ENCODE measurements at regions not wholly inside any gene's neighbourhood (a gene's known extent, or its start where the extent isn't known, plus 50 kb on each side); places are given as distances from the start of the nearest gene placed in this dataset.
"Not testable (repeated sequence)": the region's sequence is repeated elsewhere in the genome, so short reads cannot be mapped to it uniquely, and the experiment has no call there.

DNA sequence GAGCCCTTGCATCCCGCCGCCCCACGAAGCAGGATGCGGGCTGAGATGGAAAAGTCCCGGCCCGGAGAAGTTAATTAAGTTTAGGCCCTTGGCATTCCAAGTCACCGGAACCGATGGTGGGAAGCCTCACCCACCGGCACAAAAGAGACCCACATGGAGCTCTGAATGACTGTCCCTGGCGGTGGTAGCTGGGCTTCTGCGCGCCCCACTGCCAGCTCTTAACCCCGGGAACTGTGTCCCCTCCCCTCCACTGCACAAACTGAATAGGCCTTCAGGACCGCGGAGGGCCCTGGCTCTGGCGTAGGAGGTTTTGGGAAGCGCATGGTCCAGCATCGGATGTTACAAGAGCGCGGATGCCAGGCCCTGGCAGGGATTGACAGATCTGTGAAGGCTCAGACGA, 291.1 kb upstream of the TUT7 start:
- DNase-seq: no peak

DNA sequence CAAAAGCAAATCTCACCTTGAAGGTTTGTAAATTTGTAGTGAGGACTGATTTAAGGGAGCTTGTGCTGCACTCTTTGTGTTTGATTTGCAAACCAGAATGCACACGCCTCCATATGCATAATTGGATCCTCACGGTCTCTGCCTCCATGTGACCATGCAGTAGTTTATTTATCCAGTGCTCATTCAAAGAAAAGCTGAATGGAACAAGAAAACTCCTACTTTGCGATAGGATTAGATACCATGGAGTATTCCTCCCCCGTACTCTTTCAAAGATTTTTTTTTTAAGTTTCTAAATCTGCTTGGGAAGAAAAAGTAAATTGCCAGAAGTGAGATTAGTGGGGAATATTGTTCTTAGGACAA, 290.4 kb upstream of the TUT7 start:
- DNase-seq: no peak

DNA sequence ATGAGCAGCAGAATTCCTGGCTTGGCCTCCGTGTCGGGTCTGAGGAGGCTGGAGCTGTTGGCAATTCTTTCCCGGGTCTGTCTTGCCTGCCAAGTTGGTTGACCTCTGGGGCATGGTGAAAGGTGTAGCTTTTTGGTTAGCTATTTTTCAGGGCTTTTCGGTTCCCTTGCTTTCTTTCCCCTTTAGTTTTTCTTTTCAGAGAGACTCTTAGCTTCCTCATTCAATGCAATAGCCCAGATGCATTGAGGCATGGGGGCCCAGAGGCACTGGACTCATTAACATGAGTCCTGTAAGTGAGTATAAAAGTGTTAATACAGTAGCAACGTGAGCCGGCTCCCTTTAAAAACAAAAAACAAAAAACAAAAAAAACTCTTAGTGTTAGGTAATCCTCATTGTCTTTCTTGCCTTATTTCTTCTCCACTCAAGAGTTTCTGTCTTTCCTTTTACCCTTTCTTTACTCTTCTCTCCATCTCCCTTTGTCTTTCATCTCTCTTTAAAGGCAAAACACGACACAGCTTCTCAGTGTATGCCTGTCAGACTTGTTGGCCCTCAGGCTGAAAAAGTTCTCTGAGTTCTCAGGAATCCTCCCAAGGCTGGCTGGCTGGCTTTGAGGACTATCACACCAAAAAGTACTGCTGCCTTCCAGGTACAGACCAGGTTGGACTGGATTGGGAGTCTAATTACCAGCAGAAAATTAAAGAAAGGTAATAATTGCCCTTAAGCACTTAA, 289.9 kb upstream of the TUT7 start:
- DNase-seq: no peak

DNA sequence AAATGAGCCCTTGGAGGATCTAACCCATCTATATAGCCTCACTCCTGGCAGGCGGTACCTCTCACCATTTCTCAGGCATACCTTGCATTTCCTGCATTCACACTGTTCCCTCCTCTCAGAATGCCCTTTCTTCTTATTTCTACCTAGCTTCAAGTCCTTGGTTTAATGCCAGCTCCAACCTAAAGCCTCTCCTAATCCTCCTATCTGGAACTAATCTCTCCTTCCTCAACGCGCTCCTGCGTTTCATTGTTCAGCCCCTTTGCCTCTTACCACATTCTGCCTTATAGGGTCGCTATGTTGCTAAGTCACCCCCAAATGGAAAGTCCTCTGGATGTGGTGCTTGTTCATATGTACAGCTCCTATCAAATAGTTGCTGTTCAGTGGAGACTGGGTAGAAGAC, 288.5 kb upstream of the TUT7 start:
- no peak for DNase-seq

DNA sequence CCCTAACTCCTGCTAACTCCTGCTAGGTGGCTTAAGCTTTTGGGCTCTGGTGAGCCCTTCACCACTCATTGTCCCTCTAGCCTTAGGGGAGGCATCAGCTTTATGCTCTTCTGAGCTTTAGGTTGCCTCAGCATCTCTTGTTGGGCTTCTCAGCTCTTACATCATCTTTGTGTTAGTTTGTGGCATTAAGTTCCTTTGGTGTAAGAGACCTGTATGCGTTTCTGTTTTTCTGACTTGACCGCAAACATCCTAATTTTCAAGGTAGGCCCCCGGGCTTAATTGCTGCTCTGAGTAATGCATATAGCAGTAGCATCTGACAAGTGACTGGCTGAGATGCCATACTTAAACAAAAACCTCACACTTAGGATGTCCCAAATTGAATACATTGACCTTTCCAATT, 287.8 kb upstream of the TUT7 start:
- no peak for DNase-seq

DNA sequence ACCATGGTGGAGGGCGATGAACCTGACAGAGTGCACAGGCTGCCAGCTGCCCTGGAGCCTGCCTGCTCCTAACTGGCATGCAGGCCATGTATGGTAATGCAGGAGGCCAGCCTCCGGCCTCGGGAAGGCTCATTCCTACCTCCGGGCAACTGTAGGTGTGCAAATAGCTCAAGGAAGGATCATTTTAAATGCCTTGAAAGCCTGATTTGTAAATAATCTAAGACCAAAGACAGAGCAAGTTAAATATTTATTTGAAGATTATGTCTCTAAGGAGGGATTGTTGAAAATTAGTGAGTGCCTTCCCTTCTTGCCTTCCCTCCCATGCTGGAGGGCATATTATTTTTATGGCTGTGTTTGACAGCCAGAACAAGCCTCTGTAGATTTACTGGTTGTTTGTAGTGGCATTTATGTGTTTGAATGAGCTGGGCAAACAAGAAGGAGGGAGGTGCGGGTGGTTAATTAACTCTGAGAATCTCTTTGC, 285.7 kb upstream of the TUT7 start:
- no peak for DNase-seq

DNA sequence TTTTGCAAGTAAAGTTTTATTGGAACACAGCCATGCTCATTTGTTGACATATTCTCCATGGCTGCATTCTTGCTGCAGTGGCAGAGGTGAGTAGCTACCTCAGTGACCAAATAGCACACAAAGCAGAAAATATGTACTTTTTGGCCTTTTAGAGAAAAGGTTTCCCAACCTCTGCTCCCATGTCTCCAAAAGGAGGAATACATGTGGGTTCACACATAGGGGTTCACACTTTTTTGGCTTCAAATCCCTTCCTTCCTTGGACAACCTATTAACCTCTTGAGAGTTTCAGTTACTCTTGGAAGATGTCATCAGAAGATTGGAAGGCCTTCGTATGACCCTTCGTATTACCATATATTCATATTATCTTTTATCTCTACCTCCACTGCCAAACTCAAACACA, 285.1 kb upstream of the TUT7 start:
- no peak for DNase-seq

DNA sequence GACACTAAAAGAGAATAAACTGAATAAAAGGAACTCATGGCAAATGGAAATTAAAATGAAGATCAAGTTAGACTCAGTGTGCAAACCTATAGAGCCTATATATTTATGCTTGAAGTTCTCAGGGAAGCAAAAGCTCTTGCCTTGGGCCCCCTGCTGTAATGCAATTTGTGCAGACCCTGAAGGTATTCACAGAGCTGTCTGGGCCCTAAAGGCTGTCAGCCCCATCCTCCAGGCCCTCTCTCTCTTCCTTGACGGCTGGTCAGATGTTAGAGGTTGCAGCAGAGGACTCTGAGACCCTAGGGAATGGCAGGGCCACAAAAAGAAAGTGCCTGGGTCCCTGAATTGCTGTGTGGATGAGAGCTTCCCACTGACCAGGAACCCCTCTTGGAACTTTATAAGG, 283.9 kb upstream of the TUT7 start:
- no peak for DNase-seq

DNA sequence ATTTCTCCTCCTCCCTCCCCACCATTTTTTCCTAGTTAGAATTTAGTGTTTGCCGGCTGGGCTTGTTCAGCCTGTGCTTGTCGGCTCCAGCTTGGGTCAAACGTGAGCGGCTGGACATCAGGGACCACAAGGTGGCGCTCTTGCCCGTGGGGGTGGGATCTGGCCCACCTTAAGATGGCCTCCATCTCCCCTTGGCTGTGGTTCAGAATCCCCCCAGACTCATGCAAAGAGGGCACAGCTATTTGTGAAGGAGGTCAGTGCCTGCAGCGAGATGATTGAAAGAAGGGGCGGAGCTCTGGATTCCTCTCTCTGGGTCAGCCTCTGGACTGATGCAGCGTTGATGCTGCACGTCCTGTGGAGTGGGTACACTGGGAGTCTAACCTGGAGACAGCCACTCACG, 283.3 kb upstream of the TUT7 start:
- DNase-seq: no peak

DNA sequence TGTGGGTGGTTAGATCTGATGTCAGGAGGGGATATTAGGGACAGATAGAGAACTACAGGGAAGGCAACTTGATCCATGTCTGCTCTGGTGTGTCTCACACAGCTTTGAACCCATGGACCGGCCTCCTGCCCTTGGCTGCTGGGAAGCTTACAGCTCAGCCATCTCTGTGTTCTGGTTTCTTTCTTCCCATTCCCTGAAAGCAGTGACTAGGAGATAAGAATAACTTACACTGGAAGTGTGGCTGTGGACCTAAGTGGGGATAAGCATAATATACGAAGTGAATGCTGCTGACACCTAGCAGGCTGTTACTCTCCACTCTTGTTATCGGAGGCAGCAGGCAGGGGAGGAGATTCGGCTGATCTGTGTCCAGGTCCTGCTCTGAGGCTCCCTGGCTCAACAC, 282.3 kb upstream of the TUT7 start:
- no peak for DNase-seq

DNA sequence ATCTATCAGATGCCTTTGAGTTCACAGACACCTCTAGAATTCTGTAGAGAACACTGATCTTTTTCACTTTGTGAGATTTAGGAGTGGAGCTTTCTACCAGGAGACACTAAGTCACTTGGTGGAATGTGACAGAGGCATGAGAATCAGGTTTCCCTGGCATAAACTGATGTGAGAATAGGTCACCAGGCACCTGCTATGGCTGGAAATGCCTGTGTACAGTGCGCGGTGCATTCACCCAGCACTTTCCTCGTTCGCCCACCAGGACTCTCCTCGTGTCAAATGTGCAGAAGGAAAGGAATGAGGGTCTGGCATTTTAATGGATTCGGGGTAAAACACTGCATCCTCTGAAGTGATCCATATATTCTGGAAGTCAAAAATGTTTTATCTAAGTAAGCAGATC, 281.8 kb upstream of the TUT7 start:
- no peak for DNase-seq

DNA sequence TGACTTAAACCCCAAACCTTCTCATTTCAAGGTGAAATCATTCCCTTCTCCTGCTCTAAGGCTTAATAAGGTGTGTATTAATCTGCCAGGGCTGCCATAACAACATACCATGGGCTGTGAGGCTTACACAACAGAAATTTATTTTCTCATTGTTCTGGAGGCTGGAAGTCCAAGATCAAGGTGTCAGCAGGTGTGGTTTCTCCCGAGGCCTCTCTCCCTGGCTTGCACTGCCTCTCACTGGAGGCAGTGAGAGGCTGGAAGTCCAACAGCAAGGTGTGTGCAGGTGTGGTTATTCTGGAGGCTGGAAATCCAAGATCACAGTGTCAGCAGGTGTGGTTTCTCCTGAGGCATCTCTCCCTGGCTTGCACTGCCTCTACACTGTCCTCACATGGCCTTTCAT, 280.3 kb upstream of the TUT7 start:
- DNase-seq: no peak

DNA sequence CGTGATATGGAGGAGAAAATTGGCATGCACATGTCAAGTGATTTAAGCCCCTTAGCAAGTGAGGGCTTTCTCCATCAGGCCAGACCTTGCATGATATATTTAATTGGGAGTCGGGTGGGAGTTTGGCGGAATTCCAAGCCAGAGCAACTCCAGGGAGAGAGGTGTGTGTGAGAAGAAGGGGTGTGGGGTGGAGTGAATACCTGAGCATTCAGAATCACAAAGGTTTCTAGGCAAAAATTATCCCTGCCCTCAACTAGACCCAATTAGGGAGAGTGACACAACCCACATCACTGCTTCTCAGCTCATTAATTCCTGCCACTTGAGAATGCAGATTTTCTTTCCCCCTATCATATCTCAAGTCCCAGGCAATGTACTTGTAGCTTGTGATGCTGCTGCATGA, 279.7 kb upstream of the TUT7 start:
- no peak for DNase-seq

DNA sequence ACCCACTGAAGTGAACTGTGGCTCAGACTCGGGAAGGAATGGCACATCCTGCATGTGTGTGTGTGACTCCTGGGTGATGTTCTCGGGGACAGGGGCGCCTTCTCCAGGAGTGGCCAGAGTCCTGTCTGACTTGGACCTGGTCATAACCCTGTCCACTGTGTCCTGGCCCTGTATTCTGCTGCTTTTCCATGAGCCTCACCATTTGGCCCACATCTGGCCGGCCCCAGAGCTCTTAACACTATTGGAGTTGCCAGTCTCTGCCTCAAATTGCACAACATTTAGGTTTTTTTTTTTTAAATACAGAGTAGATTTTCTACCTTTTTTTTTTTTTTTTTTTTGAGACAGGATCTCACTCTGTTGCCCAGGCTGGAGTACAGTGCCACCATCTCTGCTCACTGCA, 278.3 kb upstream of the TUT7 start:
- no peak for DNase-seq

DNA sequence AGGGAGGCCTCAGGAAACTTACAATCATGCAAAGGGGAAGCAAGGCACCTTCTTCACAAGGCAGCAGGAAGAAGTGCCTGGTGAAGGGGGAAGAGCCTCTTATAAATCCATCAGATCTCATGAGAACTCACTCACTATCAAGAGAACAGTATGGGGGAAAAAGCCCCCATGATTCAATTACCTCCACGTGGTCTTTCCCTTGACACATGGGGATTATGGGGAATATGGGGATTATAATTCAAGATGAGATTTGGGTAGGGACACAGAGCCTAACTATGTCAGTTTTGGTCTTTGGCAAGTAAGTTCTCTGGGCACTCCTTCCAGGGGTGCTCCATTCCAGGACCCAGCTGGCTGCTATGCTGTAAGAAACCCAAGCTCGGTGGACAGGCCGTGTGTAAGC, 275.3 kb upstream of the TUT7 start:
- DNase-seq: no peak

DNA sequence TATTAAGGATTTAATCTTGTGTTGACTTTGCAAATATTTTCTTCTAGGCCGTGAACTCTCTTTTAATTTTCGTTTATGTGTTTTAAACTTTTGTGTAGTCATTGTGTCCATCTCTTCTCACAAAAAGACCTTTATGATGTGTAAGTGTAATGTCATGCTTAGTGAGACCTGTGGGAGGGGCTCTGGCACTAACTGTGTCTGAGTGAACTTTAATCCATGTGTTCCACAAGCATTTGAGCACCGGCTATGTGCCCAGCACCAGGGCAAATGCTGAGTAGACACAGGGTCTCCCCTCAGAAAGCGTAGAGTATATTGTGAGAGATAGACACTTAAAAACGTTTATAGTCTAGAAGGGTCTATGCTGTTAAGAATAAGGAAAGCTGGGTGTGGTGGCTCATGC, 272.6 kb upstream of the TUT7 start:
- no peak for DNase-seq

DNA sequence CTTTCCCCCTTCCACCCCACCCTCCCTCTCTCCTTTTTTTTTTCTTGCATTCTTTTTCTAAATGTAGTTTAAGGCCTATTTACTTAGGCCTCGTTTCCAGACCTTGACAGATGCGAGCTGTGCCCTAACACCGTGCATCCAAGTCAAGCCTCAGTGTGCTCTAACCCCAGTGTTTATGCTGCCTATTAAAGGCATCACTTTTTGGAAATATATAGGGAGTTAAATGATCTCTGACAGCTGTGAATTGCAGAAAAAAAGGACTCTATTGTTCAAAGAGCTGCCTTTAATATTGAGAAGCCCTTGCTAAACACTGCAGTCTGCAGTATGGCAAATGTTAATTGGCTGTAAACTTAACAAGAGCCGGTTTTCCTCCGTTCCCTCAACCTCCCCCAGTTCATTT, 270.4 kb upstream of the TUT7 start:
- no peak for DNase-seq

DNA sequence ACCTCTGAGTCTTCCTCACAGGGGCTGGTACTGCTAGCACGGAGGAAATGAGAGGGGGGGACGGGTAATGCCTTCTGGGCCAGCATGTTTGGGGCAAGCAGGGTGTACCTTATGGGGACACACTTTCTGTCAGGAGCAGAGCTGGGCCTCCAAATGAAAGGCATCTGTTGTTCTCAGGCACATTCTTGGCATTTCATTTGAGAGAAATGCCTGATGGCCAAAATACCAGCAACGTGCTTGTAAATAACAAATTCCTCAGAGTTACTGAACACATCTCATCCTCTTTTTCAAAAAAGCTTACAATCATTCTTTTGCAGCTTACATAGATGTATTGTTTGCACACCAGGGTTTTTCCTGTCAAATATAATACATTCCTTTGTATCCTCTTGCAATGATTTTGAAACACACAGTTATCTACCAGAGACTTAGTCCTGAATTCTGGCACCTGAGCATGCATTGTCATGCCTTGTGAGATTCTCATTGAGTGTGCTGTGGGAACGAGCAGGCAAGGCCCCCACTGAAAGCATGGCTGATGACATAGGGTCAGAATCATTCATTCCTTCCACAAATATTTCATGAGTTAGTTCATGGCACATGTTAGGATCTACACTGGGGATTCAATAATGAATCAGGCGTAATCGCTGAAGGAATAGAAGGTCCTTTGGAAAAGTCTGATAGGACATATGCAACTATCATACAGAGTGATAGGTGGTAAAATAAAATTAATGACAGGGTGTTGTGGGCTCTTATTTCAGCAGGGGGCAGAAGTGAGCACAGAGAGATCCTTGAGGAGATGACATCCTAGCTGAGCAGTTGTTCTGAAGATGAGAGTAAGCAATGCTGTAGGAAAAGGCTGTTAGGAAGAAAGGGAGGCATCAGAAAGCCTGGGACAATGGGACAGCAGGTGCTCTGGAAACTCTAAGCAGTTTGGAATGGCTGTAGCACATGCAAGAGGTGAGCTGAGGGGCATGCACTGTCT, 260.9 kb upstream of the TUT7 start:
- no peak for DNase-seq

DNA sequence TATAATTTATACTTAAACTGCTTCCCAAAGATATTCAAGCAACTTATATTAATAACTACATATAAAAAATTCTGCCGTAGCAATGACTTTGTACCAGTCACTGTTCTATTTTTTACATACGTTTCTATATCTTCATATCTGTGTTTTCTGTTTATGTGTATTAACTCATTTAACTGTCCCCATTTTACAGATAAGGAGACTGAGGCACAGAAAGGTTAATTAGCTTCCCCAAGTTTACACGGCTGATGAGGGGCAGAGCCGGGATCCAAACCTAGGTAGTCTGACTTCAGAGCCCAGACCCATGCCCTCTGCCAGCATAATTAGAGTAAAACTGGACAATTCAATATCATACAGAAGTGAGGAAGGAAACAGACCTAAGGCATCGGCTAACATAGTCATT, 259.7 kb upstream of the TUT7 start:
- no peak for DNase-seq

DNA sequence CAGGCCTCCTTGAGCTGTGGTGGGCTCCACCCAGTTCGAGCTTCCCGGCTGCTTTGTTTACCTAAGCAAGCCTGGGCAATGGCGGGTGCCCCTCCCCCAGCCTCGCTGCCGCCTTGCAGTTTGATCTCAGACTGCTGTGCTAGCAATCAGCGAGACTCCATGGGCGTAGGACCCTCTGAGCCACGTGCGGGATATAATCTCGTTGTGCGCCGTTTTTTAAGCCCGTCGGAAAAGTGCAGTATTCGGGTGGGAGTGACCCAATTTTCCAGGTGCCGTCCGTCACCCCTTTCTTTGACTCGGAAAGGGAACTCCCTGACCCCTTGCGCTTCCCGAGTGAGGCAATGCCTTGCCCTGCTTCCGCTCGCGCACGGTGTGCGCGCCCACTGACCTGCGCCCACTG, 257.3 kb upstream of the TUT7 start:
- not testable (repeated sequence) for DNase-seq

DNA sequence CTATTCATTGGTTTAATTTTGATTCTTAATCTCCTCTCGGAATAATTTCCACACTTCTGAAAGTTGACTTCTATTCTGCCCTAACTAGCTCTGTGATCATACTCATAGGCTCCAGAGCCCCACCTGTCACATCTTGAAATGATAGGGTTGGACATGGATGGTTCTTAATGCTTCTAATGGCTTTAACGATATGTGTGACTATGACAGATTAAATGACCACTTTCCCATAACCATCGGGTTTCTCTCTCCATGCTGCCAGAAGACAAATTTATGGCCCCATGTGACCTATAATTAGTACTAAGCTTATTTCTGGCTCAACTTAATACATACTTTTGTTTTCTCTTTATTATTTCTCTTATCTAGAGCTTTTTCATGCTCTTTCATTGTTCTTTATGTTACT, 251.1 kb upstream of the TUT7 start:
- no peak for DNase-seq

DNA sequence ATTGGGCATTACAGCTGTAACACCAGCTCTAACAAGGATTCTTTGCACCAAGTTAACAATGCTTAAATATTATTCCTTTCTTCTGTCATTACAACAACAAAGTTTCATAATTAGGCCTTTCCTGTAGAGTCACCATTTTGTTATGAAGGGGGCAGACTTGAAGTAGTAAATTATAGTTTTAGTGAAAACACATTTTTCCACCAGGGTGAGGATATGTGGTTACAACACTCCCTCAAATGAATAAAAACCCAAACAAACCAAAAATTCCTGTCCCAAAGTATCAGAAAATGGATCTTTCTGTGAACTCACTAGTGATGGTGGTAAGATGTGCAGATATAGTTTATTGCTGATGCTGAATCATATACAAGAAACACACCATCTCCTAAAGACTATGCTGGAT, 250.5 kb upstream of the TUT7 start:
- DNase-seq: no peak

DNA sequence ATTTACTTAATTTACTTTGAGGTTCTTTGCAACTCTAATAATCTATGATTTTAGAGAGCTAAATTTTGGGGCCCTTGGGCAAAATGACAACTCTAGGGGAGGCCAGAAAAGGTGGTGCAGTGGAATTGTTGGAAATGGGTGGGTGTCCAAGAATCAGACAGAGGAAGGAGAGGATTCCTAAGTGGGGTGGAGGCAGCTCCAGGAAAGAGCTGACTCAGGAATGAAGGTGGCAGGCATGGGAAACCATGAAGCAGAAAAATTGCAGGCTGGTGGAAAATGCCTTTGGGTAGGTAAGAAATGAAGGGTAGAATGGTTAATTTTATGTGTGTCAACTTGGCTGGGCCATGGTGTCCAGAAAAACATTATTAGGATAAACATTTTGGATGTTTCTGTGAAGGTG, 248.5 kb upstream of the TUT7 start:
- no peak for DNase-seq

DNA sequence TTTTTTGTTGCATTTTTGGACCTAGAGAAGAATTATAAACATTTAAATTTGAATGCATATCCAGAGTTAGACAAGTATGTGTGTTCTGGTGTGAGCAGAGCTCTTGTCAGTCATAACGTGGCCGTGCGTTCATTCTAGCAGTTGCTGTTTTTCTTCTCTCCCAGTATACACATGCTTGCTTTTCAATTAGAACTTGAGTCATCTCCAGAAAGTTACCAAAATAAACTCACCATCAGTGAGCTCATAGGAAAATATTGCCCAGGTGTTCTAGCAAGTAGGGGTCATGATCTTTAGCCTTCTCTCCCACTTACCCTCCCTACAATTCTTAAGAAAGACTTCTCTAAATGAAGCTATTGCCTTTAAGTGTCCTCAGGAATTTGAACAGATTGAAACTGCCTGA, 247.5 kb upstream of the TUT7 start:
- no peak for DNase-seq

Measured in CD4-positive, alpha-beta T cell treated with Interferon gamma for 1 hour (primary cell).